Kidney epithelial cell (primary cell): ENCODE measurements at regions not wholly inside any gene's neighbourhood (a gene's known extent, or its start where the extent isn't known, plus 50 kb on each side); places are given as distances from the start of the nearest gene placed in this dataset.

Experiments
- DNase-seq: peaks from one replicate; pipeline ENCODE4 v3.0.0-alpha.2; 2010; ENCODE audit warnings: low read depth
- H3K27me3 ChIP-seq: 2 replicates; pipeline ENCODE4 v1.6.0; 2011; ENCODE audit warnings: low read length; ENCODE audit not compliant: control insufficient read depth, insufficient read depth
- H3K36me3 ChIP-seq: 2 replicates; pipeline ENCODE4 v1.5.1; 2011; ENCODE audit warnings: low read length; ENCODE audit not compliant: control insufficient read depth, insufficient read depth
- H3K4me3 ChIP-seq: 2 replicates; pipeline ENCODE4 v1.5.1; 2011; ENCODE audit warnings: low read depth, mild to moderate bottlenecking, control low read depth, low read length
- CTCF ChIP-seq: IDR thresholded peaks from 2 replicates; pipeline ENCODE4 v1.5.1; 2011; ENCODE audit warnings: mild to moderate bottlenecking, moderate library complexity, low read length, control low read depth, inconsistent platforms; ENCODE audit not compliant: insufficient read depth, poor library complexity, severe bottlenecking

- DNase-seq: no peak
- Histone ChIP-seq H3K27me3 (no peaks in the 10 kb centered on the region), H3K36me3 (no peaks in the 10 kb centered on the region), H3K4me3 (no peak overlapping the region)
- no peak for TF ChIP-seq CTCF
These were observed 541.8 kb upstream of the SMIM31 start for GRCh38 chr4:164212134-164212533.

DNA sequence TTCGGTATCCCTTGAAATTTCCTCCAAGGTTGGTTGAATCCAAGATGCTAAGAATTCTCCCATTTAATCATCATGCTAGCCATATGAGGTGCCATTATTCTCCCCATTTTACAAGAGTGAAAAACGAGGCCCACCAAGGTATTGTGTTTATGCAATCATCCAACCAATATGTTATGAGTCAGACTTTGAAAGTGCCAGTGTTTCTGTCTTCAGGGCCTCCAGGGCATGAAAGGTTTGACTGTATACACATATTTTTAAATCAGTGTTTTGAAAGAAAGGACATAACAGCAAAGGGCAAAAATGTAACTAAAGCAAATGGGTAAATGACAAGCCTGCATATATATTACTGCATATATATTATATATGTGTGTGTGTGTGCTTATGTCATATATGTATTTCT, 541.2 kb upstream of the SMIM31 start:
- no peaks in the 10 kb centered on the region for H3K36me3 ChIP-seq
- DNase-seq: no peak
- TF ChIP-seq CTCF: no peak
- H3K27me3 ChIP-seq: no peaks in the 10 kb centered on the region
- H3K4me3 ChIP-seq: no peak overlapping the region

DNA sequence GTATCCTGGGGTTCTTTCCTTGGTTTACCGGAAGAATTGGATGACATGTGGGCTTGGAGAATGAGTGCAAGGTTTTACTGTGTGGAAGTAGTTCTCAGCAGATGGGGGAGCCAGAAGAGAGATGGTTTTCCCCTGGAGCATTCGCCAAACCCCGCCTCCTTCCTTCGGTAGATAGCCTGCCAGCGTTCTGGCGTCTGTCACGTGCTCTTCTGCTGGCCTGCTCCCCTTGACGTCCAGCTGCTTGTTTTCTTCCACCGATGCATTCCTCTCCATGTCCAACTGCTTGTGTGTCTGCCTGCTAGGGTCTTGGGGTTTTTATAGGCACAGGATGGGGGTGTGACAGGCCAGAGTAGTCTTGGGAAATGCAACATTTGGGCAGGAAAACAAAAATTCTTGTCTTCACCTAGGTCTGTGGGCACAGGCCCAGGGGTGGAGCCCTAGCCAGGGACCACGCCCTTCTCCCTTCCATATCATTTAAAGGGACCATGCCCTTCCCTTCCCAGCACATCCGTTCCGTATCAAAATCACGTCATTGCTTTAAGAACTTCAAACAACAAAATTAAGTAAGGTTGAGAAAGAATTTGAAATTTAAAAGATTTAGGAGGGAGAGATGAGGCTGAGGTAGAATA, 538.7 kb upstream of the SMIM31 start:
- no peak for TF ChIP-seq CTCF
- DNase-seq: no peak
- no peaks in the 10 kb centered on the region for H3K36me3 ChIP-seq
- H3K27me3 ChIP-seq: no peaks in the 10 kb centered on the region
- H3K4me3 ChIP-seq: no peak overlapping the region

GRCh38 chr4:164221631-164222030, 532.3 kb upstream of the SMIM31 start:
- TF ChIP-seq CTCF: no peak
- DNase-seq: no peak
- Histone ChIP-seq H3K36me3 (no peaks in the 10 kb centered on the region), H3K4me3 (no peak overlapping the region), H3K27me3 (no peaks in the 10 kb centered on the region)

DNA sequence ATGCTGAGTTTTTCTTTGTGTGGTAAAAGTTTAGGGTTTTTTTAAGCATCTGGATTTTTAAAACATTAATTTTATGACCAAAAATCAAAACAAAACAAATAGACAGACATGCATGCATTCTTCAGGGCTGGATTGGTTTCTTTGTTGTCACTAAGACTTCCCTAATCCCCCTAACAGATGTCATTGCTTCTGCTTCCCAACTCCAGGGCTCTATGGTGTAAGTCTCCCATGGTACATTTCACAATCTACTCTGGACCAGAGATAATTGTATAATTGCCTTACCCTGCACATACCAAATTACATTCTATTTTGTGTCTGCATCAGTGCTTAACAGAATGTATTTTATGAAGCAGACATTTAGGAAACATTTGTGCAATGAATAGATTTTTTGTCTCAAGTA, 529.1 kb upstream of the SMIM31 start:
- DNase-seq: no peak
- Histone ChIP-seq H3K36me3 (no peaks in the 10 kb centered on the region), H3K27me3 (no peaks in the 10 kb centered on the region), H3K4me3 (no peak overlapping the region)
- TF ChIP-seq CTCF: no peak

DNA sequence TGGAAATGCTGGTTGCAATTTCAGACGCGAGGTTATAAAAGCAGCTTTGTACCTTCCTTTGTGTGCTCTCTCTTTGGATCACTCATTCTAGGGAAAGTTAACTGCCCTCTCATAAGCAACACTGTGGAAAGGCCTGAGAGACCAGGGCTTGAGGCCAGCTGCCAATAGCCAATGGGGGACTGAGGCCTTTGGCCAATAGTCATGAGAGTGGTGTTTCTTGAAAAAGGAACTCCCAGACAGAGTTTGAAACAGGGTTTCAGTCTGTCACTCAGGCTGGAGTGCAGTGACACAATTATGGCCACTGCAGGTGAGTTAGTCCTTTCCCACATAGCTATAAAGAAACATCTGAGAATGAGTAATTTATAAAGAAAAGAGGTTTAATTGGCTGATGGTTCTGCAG, 524.7 kb upstream of the SMIM31 start:
- no peak for DNase-seq
- TF ChIP-seq CTCF: no peak
- Histone ChIP-seq H3K36me3 (no peaks in the 10 kb centered on the region), H3K4me3 (no peak overlapping the region), H3K27me3 (no peaks in the 10 kb centered on the region)
